ENCODE measurements at regions not wholly inside any gene's neighbourhood (a gene's known extent, or its start where the extent isn't known, plus 50 kb on each side); places are given as distances from the start of the nearest gene placed in this dataset.
"Not testable (repeated sequence)": the region's sequence is repeated elsewhere in the genome, so short reads cannot be mapped to it uniquely, and the experiment has no call there.

GRCh38 chr9:42377530-42378417 is 194.3 kb downstream of the SPATA31A6 start:
- not testable (repeated sequence) for TF ChIP-seq CTCF (IDR thresholded peaks at IDR 0.05 in 2 of 3, conservative IDR thresholded peaks at IDR 0.05 in 1 of 3; ENCODE audit: borderline replicate concordance in 1 of 3, insufficient read depth in 1 of 3, low read depth in 2 of 3, low read length in 2 of 3); EZH2 (IDR thresholded peaks at IDR 0.05); ZNF274 (IDR thresholded peaks at IDR 0.05; ENCODE audit: low read depth, low read length); CEBPB (IDR thresholded peaks at IDR 0.05; ENCODE audit: low read depth); MAX (IDR thresholded peaks at IDR 0.05); REST (IDR thresholded peaks at IDR 0.05; ENCODE audit: low read depth); CBX3 (IDR thresholded peaks at IDR 0.05; ENCODE audit: low read depth)

Measured in HCT116 (cell line).